ENCODE measurements at regions not wholly inside any gene's neighbourhood (a gene's known extent, or its start where the extent isn't known, plus 50 kb on each side); places are given as distances from the start of the nearest gene placed in this dataset.

- no peak for TF ChIP-seq CTCF (IDR thresholded peaks at IDR 0.05)
- no peak for TF ChIP-seq POLR2A (IDR thresholded peaks at IDR 0.05)
These were observed 68.8 kb downstream of the ZNF608 start for GRCh38 chr5:124677374-124678351.
